HepG2 (cell line): ENCODE measurements at regions not wholly inside any gene's neighbourhood (a gene's known extent, or its start where the extent isn't known, plus 50 kb on each side); places are given as distances from the start of the nearest gene placed in this dataset.

ENCODE experiments used
- ATAC-seq: fragments of 200-7000 bp; cut with Tn5 transposase; 3 replicates; pipeline ENCODE4 v1.9.1; 2020; ENCODE audit warnings: mild to moderate bottlenecking, moderate library complexity
- BruUV-seq: library from RNA; stranded (reverse); fragments of 400-500 nt; replicated peaks from 2 replicates; lab custom pipeline; 2021; lab: Mats Ljungman, UMichigan
- CTCF ChIA-PET: fragments of 300-600 bp; formaldehyde crosslinking; extraction: SDS; loops from one replicate; lab custom pipeline; 2021; ENCODE audit warnings: low total read pairs, inconsistent platforms, low intra/inter-chr PET ratio; lab: Yijun Ruan, JAX
- POLR2A ChIA-PET: fragments of 350-600 bp; sonication (Branson Sonifier 250); formaldehyde crosslinking; loops from one replicate; lab custom pipeline; 2020; ENCODE audit warnings: antibody characterized with exemption, inconsistent platforms; lab: Yijun Ruan, JAX
- DNase-seq: peaks from one replicate; pipeline ENCODE4 v3.0.0-alpha.2; 2015; ENCODE audit warnings: low spot score
- FAIRE-seq: peaks from 3 replicates; lab custom pipeline; 2011; peaks lifted over from hg19 to GRCh38; lab: Jason Lieb, UNC
- H2AFZ ChIP-seq: one replicate; pipeline ENCODE4 v1.6.1; 2011; ENCODE audit warnings: low read length, inconsistent platforms
- H3K27ac ChIP-seq: fragments of 300-600 bp; 3 replicates; pipeline ENCODE4 v1.8.0; 2011; ENCODE audit warnings: mixed run types, mild to moderate bottlenecking, mixed read lengths, low read length, inconsistent platforms; ENCODE audit not compliant: insufficient read depth; ENCODE audit errors: extremely low read length
- H3K27me3 ChIP-seq, 2 experiments: fragments of 200-600 bp in 1 of 2; 2 replicates in 1 of 2; 3 replicates in 1 of 2; pipeline versions ENCODE4 v1.6.0 to v1.8.0; 2011; ENCODE audit warnings: low read length in 2 of 2, mild to moderate bottlenecking in 2 of 2, moderate library complexity in 2 of 2, inconsistent platforms in 1 of 2; ENCODE audit not compliant: insufficient read depth in 2 of 2, control insufficient read depth in 1 of 2
- H3K36me3 ChIP-seq, 2 experiments: fragments of 200-600 bp in 1 of 2; replicated peaks in 1 of 2; 2 replicates in 1 of 2; 3 replicates in 1 of 2; pipeline versions ENCODE4 v1.5.1 to v1.8.0; 2011; ENCODE audit warnings: low read length in 2 of 2, inconsistent platforms in 1 of 2; ENCODE audit not compliant: insufficient read depth in 2 of 2, control insufficient read depth in 1 of 2
- H3K4me1 ChIP-seq: 2 replicates; pipeline ENCODE4 v1.5.1; 2012; ENCODE audit warnings: low read length, inconsistent platforms; ENCODE audit not compliant: insufficient read depth
- H3K4me2 ChIP-seq: 2 replicates; pipeline ENCODE4 v1.6.0; 2011; ENCODE audit warnings: low read depth, low read length, inconsistent platforms
- H3K4me3 ChIP-seq, 3 experiments: fragments of 200-600 bp in 1 of 3; sonication (generic), shearing (Covaris generic) in 1 of 3; replicated peaks in 1 of 3; 2 replicates each; pipeline ENCODE4 v1.5.1; 2011 to 2016; ENCODE audit warnings: low read length in 3 of 3, inconsistent platforms in 2 of 3, low read depth in 2 of 3, mild to moderate bottlenecking in 2 of 3, control low read depth in 1 of 3, mixed read lengths in 1 of 3; ENCODE audit not compliant: insufficient read depth in 1 of 3
- H3K79me2 ChIP-seq: one replicate; pipeline ENCODE4 v1.6.1; 2011; ENCODE audit warnings: low read length, inconsistent platforms; ENCODE audit not compliant: insufficient read depth
- H3K9ac ChIP-seq: 2 replicates; pipeline ENCODE4 v1.6.0; 2011; ENCODE audit warnings: mild to moderate bottlenecking, low read depth, low read length, inconsistent platforms; ENCODE audit not compliant: insufficient read depth
- H3K9me3 ChIP-seq: 2 replicates; pipeline ENCODE4 v1.5.1; 2012; ENCODE audit warnings: mild to moderate bottlenecking, low read length
- H4K20me1 ChIP-seq: 2 replicates; pipeline ENCODE4 v1.6.0; 2011; ENCODE audit warnings: inconsistent platforms, mild to moderate bottlenecking, low read length, moderate library complexity; ENCODE audit not compliant: insufficient read depth
- DDIT3 ChIP-seq: sonication (generic); formaldehyde crosslinking; IDR thresholded peaks from 2 replicates; pipeline ENCODE4 v1.4.0; 2020; ENCODE audit warnings: mild to moderate bottlenecking, missing genetic modification reagents
- FUBP1 ChIP-seq: sonication (generic); formaldehyde crosslinking; IDR thresholded peaks from 2 replicates; pipeline ENCODE4 v1.5.1; 2020; ENCODE audit warnings: missing genetic modification reagents, mild to moderate bottlenecking, borderline replicate concordance
- GRHL1 ChIP-seq: sonication (generic); formaldehyde crosslinking; conservative IDR thresholded peaks from 2 replicates; pipeline ENCODE4 v1.8.0; 2022; ENCODE audit warnings: missing genetic modification reagents
- HOXA7 ChIP-seq: sonication (generic); formaldehyde crosslinking; IDR thresholded peaks from 2 replicates; pipeline ENCODE4 v1.8.1; 2022; ENCODE audit warnings: mild to moderate bottlenecking, missing genetic modification reagents, moderate library complexity
- MIXL1 ChIP-seq: IDR thresholded peaks from 2 replicates; pipeline ENCODE4 v1.6.1; 2016
- PAX8 ChIP-seq: sonication (generic); formaldehyde crosslinking; IDR thresholded peaks from 2 replicates; pipeline ENCODE4 v1.8.0; 2022; ENCODE audit warnings: mild to moderate bottlenecking, missing genetic modification reagents, borderline replicate concordance
- ZBTB25 ChIP-seq: IDR thresholded peaks from 2 replicates; pipeline ENCODE4 v1.6.1; 2018; ENCODE audit warnings: missing genetic modification reagents
- ZC3H13 ChIP-seq: sonication (generic); formaldehyde crosslinking; IDR thresholded peaks from 2 replicates; pipeline ENCODE4 v1.8.1; 2023; ENCODE audit warnings: mild to moderate bottlenecking, missing genetic modification reagents, moderate library complexity
- ZFYVE20 ChIP-seq: sonication (generic); formaldehyde crosslinking; IDR thresholded peaks from 2 replicates; pipeline ENCODE4 v1.8.0; 2023; ENCODE audit warnings: low read depth, mild to moderate bottlenecking, moderate library complexity, missing genetic modification reagents, borderline replicate concordance
- ZNF232 ChIP-seq: sonication (generic); formaldehyde crosslinking; IDR thresholded peaks from 2 replicates; pipeline ENCODE4 v1.4.0; 2020; ENCODE audit warnings: missing genetic modification reagents, borderline replicate concordance
- ZNF552 ChIP-seq: sonication (generic); formaldehyde crosslinking; IDR thresholded peaks from 2 replicates; pipeline ENCODE4 v1.9.0; 2022; ENCODE audit warnings: missing genetic modification reagents, mild to moderate bottlenecking, borderline replicate concordance
- ZNF570 ChIP-seq: sonication (generic); formaldehyde crosslinking; IDR thresholded peaks from 2 replicates; pipeline ENCODE4 v1.4.0; 2020; ENCODE audit warnings: mild to moderate bottlenecking, missing genetic modification reagents, borderline replicate concordance
- ZNF589 ChIP-seq: sonication (generic); formaldehyde crosslinking; conservative IDR thresholded peaks from 2 replicates; pipeline ENCODE4 v1.8.0; 2022; ENCODE audit warnings: mild to moderate bottlenecking, moderate library complexity, missing genetic modification reagents
- WGBS: methylation state at CpG from one replicate; pipeline ENCODE4 v1.1.6; 2017; ENCODE audit warnings: low lambda C conversion rate; 5-methylcytosine and 5-hydroxymethylcytosine counted together
- in situ Hi-C: cut with HindIII; loops from 2 replicates; pipeline ENCODE4 v1.10.0; 2017; ENCODE audit warnings: low pct_unique_long_range_greater_than_20kb; ENCODE audit not compliant: extremely low pct_ligation_motif_present
- intact Hi-C: fragments of 100-400 bp; cut with micrococcal nuclease; formaldehyde crosslinking; loops from one replicate; pipeline ENCODE4 v1.10.0; 2022; ENCODE audit not compliant: unreplicated experiment

GRCh38 chr4:124955476-124955875, 242.9 kb upstream of the ANKRD50 start:
- Histone ChIP-seq H3K79me2 (no peaks in the 10 kb centered on the region), H4K20me1 (no peaks in the 10 kb centered on the region), H3K9me3 (peaks cover 8% of the 10 kb centered on the region), H3K4me3 (no peak overlapping the region), H2AFZ (no peak overlapping the region), H3K27ac (no peak overlapping the region), H3K9ac (no peak overlapping the region), H3K27me3 (no peaks in the 10 kb centered on the region), H3K4me1 (no peaks in the 10 kb centered on the region), H3K36me3 (no peaks in the 10 kb centered on the region), H3K4me2 (no peak overlapping the region)
- TF ChIP-seq ZNF552 = no peak
- no peak for TF ChIP-seq MIXL1
- TF ChIP-seq ZNF570 (CRISPR knock-in tag) = no peak
- no peak for TF ChIP-seq ZC3H13 (CRISPR knock-in tag)
- TF ChIP-seq FUBP1 (CRISPR knock-in tag) = no peak
- TF ChIP-seq DDIT3 (CRISPR knock-in tag) = no peak
- TF ChIP-seq ZBTB25 (CRISPR knock-in tag) = no peak
- TF ChIP-seq HOXA7 (CRISPR knock-in tag) = no peak
- TF ChIP-seq ZNF232 (CRISPR knock-in tag) = no peak
- no peak for TF ChIP-seq ZNF589 (CRISPR knock-in tag)
- TF ChIP-seq ZFYVE20 (CRISPR knock-in tag) = no peak
- no peak for TF ChIP-seq PAX8
- no peak for TF ChIP-seq GRHL1 (CRISPR knock-in tag)
- ChIA-PET POLR2A (no interaction called here), CTCF (no interaction called here)
- ATAC-seq (no peak), DNase-seq (no peak), FAIRE-seq (no peak)
- 6% methylated on average over 2 of the region's 2 CpGs for WGBS
- intact Hi-C loops (no loop called here), in situ Hi-C loops (no loop called here)
- BruUV-seq = no TSS peak
